Stimulated activated naive CD8-positive, alpha-beta T cell treated with anti-CD3 and anti-CD28 coated beads, Interleukin-15, amount 100 ng/mL, for 72 hours (primary cell): ENCODE measurements at regions not wholly inside any gene's neighbourhood (a gene's known extent, or its start where the extent isn't known, plus 50 kb on each side); places are given as distances from the start of the nearest gene placed in this dataset.

Experiments
- ATAC-seq: fragments of 150-1000 bp; cut with Tn5 transposase; 2 replicates; pipeline ENCODE4 v1.10.0; 2021; ENCODE audit warnings: mild to moderate bottlenecking, moderate library complexity
- DNase-seq, 2 donors: peaks; one replicate each; pipeline ENCODE4 v3.0.0; 2021 to 2022
- H3K27ac Mint-ChIP-seq, 2 donors: one replicate each; pipeline ENCODE4 v1.8.0; 2022; ENCODE audit warnings: mild to moderate bottlenecking in 2 of 2, mixed read lengths in 2 of 2, moderate library complexity in 2 of 2
- H3K27me3 Mint-ChIP-seq: one replicate; pipeline ENCODE4 v1.8.0; 2022; ENCODE audit warnings: mixed read lengths
- H3K4me1 Mint-ChIP-seq: one replicate; pipeline ENCODE4 v1.8.0; 2022; ENCODE audit warnings: mild to moderate bottlenecking, mixed read lengths
- H3K4me3 Mint-ChIP-seq, 2 donors: one replicate each; pipeline ENCODE4 v1.8.0; 2022; ENCODE audit warnings: mild to moderate bottlenecking in 2 of 2, mixed read lengths in 2 of 2, moderate library complexity in 1 of 2
- H3K9me3 Mint-ChIP-seq, 2 donors: one replicate each; pipeline ENCODE4 v1.8.0; 2022; ENCODE audit warnings: mixed read lengths in 2 of 2

GRCh38 chr2:205908212-205909183 is 177.5 kb downstream of the INO80D start:
- peaks cover 44% of the 10 kb centered on the region for H3K27me3 Mint-ChIP-seq
- no peaks in the 10 kb centered on the region for H3K9me3 Mint-ChIP-seq
- H3K27ac Mint-ChIP-seq = no peak overlapping the region
- ATAC-seq = no peak
- no peak overlapping the region for H3K4me3 Mint-ChIP-seq
- DNase-seq = no peak
- no peaks in the 10 kb centered on the region for H3K4me1 Mint-ChIP-seq

- no peak for ATAC-seq
- DNase-seq = no peak
- H3K27ac Mint-ChIP-seq = no peak overlapping the region
- no peaks in the 10 kb centered on the region for H3K9me3 Mint-ChIP-seq
- H3K27me3 Mint-ChIP-seq = peaks cover 49% of the 10 kb centered on the region
- H3K4me1 Mint-ChIP-seq = no peaks in the 10 kb centered on the region
- H3K4me3 Mint-ChIP-seq = no peak overlapping the region
Measured at GRCh38 chr2:205906419-205906818, 179.6 kb downstream of the INO80D start.

- no peak for ATAC-seq
- Mint-ChIP-seq H3K4me1 (no peaks in the 10 kb centered on the region), H3K9me3 (no peaks in the 10 kb centered on the region), H3K27me3 (peaks cover 43% of the 10 kb centered on the region), H3K4me3 (no peak overlapping the region), H3K27ac (no peak overlapping the region)
- DNase-seq = no peak
Measured at GRCh38 chr2:205905576-205905975, 180.4 kb downstream of the INO80D start.

DNA sequence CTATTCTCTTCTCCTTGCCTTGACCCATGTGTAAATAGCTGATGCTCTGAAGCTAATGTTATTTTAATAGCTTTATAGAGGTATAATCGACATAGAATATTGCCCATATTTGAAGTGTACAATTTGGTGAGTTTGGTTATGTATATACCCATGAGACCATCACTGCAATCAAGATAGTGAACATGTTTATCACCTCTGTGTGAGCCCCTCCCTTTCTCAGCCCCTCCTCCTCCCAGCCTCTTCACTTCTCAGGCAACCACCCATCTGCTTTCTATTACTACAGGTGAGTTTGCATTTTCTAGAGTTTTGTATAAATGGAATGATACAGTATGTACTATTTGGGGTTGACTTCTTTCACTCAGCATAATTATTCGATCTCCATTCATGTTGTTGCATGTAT is 181.1 kb downstream of the INO80D start:
- H3K27me3 Mint-ChIP-seq = peaks cover 36% of the 10 kb centered on the region
- H3K9me3 Mint-ChIP-seq = no peaks in the 10 kb centered on the region

GRCh38 chr2:205903549-205904129 is 182.3 kb downstream of the INO80D start:
- no peak overlapping the region for H3K4me3 Mint-ChIP-seq
- no peaks in the 10 kb centered on the region for H3K4me1 Mint-ChIP-seq
- ATAC-seq = peak; percentile 63
- no peak for DNase-seq
- H3K9me3 Mint-ChIP-seq = peaks cover 7 to 8% of the 10 kb centered on the region in 2 donors
- H3K27ac Mint-ChIP-seq = no peak overlapping the region
- peaks cover 37% of the 10 kb centered on the region for H3K27me3 Mint-ChIP-seq

More for the DNA sequence above, 181.1 kb downstream of the INO80D start:
- no peak for DNase-seq
- ATAC-seq = no peak
- H3K4me1 Mint-ChIP-seq = no peaks in the 10 kb centered on the region
- no peak overlapping the region for H3K27ac Mint-ChIP-seq
- H3K4me3 Mint-ChIP-seq = no peak overlapping the region

DNA sequence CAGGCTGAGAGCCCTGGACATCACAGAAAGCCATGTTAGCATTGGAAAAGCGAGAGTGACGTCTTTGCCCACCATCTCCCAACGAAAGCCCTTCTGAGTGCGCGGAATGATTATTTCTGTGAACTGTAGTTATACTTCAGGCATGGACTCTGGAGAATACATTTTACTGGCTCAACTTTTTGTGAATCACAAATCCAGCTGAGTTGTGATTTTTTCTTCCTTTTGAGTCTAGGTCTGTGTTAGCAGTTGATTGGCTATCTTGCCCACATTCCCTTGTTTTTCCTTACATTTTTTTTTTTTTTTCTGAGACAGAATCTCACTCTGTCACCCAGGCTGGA is 183.1 kb downstream of the INO80D start:
- Mint-ChIP-seq H3K27ac (no peak overlapping the region), H3K9me3 (peaks cover 7 to 8% of the 10 kb centered on the region in 2 donors), H3K27me3 (peaks cover 37% of the 10 kb centered on the region), H3K4me3 (no peak overlapping the region), H3K4me1 (no peaks in the 10 kb centered on the region)
- DNase-seq = no peak
- ATAC-seq = no peak

DNA sequence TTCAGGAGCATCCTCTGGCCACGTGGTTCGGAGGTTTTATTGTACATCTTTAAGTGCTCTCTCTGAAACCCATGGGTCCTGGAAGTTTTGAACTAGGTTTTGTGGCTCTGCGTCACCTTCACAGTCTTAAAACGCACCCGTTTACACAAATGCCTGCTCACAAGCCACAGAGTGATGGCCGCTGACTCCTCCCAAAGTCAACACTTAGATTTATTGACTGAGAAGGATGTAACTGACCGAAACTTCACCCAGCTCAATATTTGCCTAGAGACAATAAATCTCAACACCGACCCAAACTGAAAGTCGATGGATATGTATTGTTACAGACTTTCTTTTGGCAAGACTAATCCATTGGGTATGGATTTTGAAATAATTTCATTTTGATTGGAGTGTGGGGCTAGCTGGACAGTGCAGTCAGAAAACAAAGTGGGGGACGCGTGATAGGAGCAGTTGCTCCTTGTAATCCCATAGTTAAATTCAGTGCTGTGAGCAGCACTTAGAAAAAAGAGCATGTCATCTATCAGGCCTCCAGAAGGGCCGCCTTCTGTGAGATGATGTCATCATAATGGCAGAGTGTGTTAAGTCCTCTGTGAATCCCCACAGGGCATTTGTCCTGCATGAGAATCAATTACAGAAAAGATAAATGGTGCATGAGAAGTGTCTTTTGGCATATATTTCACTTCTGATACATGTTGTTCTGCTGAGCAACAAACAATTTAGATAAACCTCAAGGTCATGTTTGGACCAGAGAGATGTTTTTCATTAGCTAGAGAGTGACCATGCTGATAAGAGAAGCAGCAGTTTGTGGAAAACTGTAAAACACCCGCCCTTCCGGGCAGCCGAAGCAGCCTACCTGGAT is 183.7 kb downstream of the INO80D start:
- ATAC-seq (no peak), DNase-seq (no peak)
- H3K4me1 Mint-ChIP-seq = no peaks in the 10 kb centered on the region
- peaks cover 7 to 8% of the 10 kb centered on the region in 2 donors for H3K9me3 Mint-ChIP-seq
- no peak overlapping the region for H3K4me3 Mint-ChIP-seq
- H3K27me3 Mint-ChIP-seq = peaks cover 35% of the 10 kb centered on the region
- no peak overlapping the region for H3K27ac Mint-ChIP-seq

DNA sequence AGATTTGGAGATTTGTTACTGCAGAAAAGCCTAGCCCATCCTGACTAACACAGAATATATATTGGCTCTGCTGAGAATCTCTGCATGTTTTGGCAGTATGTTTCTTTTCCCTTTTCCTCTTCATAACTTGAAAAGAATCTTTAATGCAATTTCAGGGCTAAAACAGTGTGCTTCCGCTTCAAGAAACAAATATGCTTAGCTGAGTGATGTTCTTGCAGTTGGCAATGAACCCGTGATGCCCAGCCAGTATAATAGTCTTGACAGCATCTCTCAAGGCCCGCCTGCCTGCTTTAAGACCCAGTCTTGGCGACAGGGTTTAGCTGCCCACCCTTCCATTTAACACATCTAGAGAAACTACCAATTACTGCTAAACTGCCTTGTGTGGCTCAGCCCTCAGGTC is 184.5 kb downstream of the INO80D start:
- Mint-ChIP-seq H3K4me3 (no peak overlapping the region), H3K9me3 (peaks cover 7 to 8% of the 10 kb centered on the region in 2 donors), H3K27ac (no peak overlapping the region), H3K4me1 (no peaks in the 10 kb centered on the region), H3K27me3 (peaks cover 31% of the 10 kb centered on the region)
- DNase-seq = no peak
- ATAC-seq = no peak

DNA sequence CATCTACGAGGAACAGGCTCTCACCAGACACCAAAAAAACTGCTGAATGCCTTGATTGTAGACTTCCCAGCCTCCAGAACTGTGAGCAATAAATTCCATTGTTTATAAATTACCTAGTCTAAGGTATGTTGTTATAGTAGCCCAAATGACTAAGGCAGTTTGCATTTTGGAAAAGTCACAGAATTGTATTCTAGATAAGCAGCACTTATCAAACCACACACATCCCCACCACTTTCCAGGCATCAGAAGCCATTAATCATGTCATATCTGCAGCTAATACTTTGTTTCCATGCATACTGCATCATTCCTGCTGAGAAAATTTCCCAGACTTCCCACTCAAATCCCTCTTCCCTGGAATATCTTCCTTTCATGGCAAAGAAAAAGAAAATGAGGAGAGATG is 187.2 kb downstream of the INO80D start:
- Mint-ChIP-seq H3K27me3 (peaks cover 26% of the 10 kb centered on the region), H3K4me3 (no peak overlapping the region), H3K4me1 (no peaks in the 10 kb centered on the region), H3K9me3 (peaks cover 7 to 8% of the 10 kb centered on the region in 2 donors), H3K27ac (no peak overlapping the region)
- no peak for DNase-seq
- ATAC-seq = no peak

DNA sequence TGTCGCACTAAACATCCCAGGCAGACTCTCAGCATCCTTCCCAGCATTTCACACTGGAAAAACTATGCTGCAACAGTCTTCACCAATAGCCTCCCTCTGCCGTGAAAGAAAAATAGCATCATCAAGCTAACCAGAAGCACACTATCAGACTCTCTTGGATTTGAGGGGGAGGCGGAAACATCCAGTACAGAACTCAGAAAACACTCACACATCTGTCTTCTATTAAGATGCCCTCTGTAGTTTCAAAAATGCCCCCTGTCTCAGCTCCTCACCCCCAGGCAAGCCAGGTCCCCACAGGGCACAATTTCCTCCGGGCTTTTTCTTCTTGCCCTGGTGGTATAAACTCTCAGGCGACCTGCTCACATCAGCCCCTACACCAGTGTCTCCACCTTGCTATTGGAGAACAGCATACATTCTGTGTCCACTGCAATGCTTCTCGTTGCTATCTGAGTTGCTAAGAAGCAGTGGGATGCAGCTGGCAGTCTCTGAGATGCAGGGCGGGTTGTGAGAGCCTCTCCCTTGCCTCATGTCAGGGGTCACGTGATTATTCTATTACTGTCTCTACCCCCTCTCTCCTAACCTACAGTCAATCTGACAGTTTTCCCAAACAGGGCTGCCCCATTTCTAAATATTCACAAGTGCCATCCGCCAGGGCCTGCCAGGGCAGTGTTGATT is 189.9 kb downstream of the INO80D start:
- no peak for ATAC-seq
- peak overlapping the region in 1 of 2 donors; percentile 37 for H3K27ac Mint-ChIP-seq
- peaks cover 7 to 8% of the 10 kb centered on the region in 2 donors for H3K9me3 Mint-ChIP-seq
- no peak overlapping the region for H3K4me3 Mint-ChIP-seq
- H3K4me1 Mint-ChIP-seq = no peaks in the 10 kb centered on the region
- H3K27me3 Mint-ChIP-seq = peaks cover 30% of the 10 kb centered on the region
- DNase-seq = no peak

GRCh38 chr2:205892665-205893259 is 193.2 kb downstream of the INO80D start:
- Mint-ChIP-seq H3K27ac (no peak overlapping the region), H3K27me3 (peaks cover 19% of the 10 kb centered on the region), H3K4me1 (no peaks in the 10 kb centered on the region), H3K9me3 (no peaks in the 10 kb centered on the region), H3K4me3 (no peak overlapping the region)
- ATAC-seq (no peak), DNase-seq (no peak)

DNA sequence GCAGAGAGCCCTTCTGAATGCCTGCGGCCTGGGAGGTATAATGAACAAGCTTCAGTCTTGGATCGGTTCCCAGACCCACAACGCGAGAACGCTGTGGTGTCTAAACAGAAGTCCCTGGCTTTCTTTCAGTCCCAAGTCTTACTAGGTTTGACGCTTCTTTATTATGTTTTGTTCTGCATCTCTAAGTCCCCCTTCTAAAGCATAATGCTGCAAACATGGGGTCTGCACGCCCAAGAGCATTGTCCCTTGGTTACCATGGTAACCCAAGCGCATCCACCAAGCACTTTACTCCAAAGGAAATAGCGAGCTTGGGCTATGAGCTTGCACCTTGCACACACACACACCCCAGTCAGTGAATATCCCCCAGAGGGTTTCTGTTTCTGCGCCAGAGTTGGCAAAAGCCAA is 193.7 kb downstream of the INO80D start:
- no peak for DNase-seq
- no peak overlapping the region for H3K4me3 Mint-ChIP-seq
- H3K9me3 Mint-ChIP-seq = no peaks in the 10 kb centered on the region
- ATAC-seq = no peak
- no peaks in the 10 kb centered on the region for H3K4me1 Mint-ChIP-seq
- H3K27ac Mint-ChIP-seq = no peak overlapping the region
- H3K27me3 Mint-ChIP-seq = peaks cover 19% of the 10 kb centered on the region

- Mint-ChIP-seq H3K9me3 (no peaks in the 10 kb centered on the region), H3K4me3 (no peak overlapping the region), H3K4me1 (peaks cover 6% of the 10 kb centered on the region), H3K27me3 (peaks cover 32% of the 10 kb centered on the region), H3K27ac (no peak overlapping the region)
- ATAC-seq (no peak), DNase-seq (no peak)
Measured at GRCh38 chr2:205889114-205889513, 196.9 kb downstream of the INO80D start.

DNA sequence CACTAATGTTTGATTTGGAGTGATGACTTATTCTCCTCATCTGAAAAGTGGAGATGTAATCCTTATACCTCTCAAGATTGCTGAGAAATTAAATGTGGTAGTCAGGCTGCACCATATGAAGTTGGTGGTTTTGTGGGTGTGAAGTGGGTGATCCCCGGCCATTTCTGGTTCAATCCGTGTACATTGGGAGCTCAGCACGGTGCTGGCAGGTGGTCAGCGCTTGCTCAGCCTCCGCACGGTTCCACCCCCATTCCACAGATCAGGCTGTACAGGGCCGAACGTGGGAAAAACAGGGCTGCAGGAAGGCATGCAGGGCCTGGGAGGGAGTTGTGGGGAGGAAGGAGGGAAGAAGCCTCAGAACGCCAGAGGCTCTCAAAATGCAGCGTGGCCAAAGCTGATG is 198.3 kb downstream of the INO80D start:
- H3K27me3 Mint-ChIP-seq = peaks cover 32% of the 10 kb centered on the region

More for the DNA sequence above, 198.3 kb downstream of the INO80D start:
- H3K4me1 Mint-ChIP-seq = peaks cover 6% of the 10 kb centered on the region
- H3K27ac Mint-ChIP-seq = no peak overlapping the region
- no peak overlapping the region for H3K4me3 Mint-ChIP-seq
- ATAC-seq (peak; percentile 26), DNase-seq (no peak)
- H3K9me3 Mint-ChIP-seq = no peaks in the 10 kb centered on the region
